Heart right ventricle (tissue), 16 donors: ENCODE measurements at regions not wholly inside any gene's neighbourhood (a gene's known extent, or its start where the extent isn't known, plus 50 kb on each side); places are given as distances from the start of the nearest gene placed in this dataset.

Experiments
- ATAC-seq, 8 donors: fragments of 200-7000 bp; cut with Tn5 transposase; one replicate each; pipeline ENCODE4 v1.9.1; 2020; ENCODE audit warnings: mild to moderate bottlenecking in 8 of 8, moderate library complexity in 8 of 8, moderate number of reproducible peaks in 1 of 8
- DNase-seq, 2 donors: peaks; one replicate each; pipeline ENCODE4 v3.0.0-alpha.2; 2020
- H3K27ac ChIP-seq, 10 donors: fragments of 200-600 bp; sonication (generic) in 2 of 10; one replicate each; pipeline versions ENCODE4 v1.5.0 to v1.8.0; 2020 to 2022; ENCODE audit warnings: mild to moderate bottlenecking in 3 of 10
- H3K27me3 ChIP-seq, 7 donors: fragments of 200-600 bp; one replicate each; pipeline ENCODE4 v1.8.0; 2021 to 2022; ENCODE audit warnings: mild to moderate bottlenecking in 2 of 7
- H3K36me3 ChIP-seq, 9 donors: fragments of 200-600 bp; sonication (generic) in 1 of 9; one replicate each; pipeline versions ENCODE4 v1.5.0 to v1.8.0; 2020 to 2022; ENCODE audit warnings: mild to moderate bottlenecking in 2 of 9
- H3K4me1 ChIP-seq, 9 donors: fragments of 200-600 bp; sonication (generic) in 1 of 9; one replicate each; pipeline versions ENCODE4 v1.5.0 to v1.8.0; 2020 to 2022; ENCODE audit warnings: mild to moderate bottlenecking in 4 of 9
- H3K4me3 ChIP-seq, 10 donors: fragments of 200-600 bp; sonication (generic) in 2 of 10; one replicate each; pipeline versions ENCODE4 v1.5.0 to v1.8.0; 2020 to 2022; ENCODE audit warnings: mild to moderate bottlenecking in 7 of 10, moderate library complexity in 2 of 10
- H3K9me3 ChIP-seq, 11 donors: fragments of 200-600 bp in 10 of 11; sonication (generic) in 2 of 11; one replicate each; pipeline versions ENCODE4 v1.5.0 to v1.8.0; 2013 to 2022; ENCODE audit warnings: mild to moderate bottlenecking in 2 of 11, control low read depth in 1 of 11, moderate library complexity in 1 of 11
- CTCF ChIP-seq, 9 donors: fragments of 200-600 bp; sonication (generic) in 2 of 9; IDR thresholded peaks; one replicate each; pipeline versions ENCODE4 v1.5.0 to v1.8.0; 2021 to 2022; ENCODE audit warnings: antibody characterized with exemption in 9 of 9, mild to moderate bottlenecking in 5 of 9, moderate library complexity in 1 of 9
- WGBS, 2 donors: extraction: QIAGEN DNeasy Blood & Tissue Kit; methylation state at CpG; one replicate each; pipeline ENCODE4 v1.1.7; 2013; ENCODE audit warnings: inconsistent platforms in 1 of 2; 5-methylcytosine and 5-hydroxymethylcytosine counted together
- intact Hi-C, 10 donors: fragments of 100-400 bp; cut with DNase I; formaldehyde crosslinking; loops; one replicate each; pipeline versions ENCODE4 v1.11.1 to v1.14.2; 2022
- donor health status: Arrhythmogenic right ventricular cardiomyopathy.
- donor health status: ischemic (EF 13 %, LVEDD 7.1; RV severe dilation, severe dysfunction).
- donor health status: healthy with polysubstance abuse.
- donor health status: DM: no; HTN: yes; CAD: no.
- donor health status: DM: no; HTN: no; CAD: no.
- donor health status: ischemic (EF 25% LVEDD 6.9; RV normal size, moderate dysfunction).
- donor health status: ischemic (EF 25% LVEDD 5.7; RV mildly dilated, moderate dysfunction).
- donor health status: healthy.
- donor health status: DM: yes; HTN: yes; CAD: no.
- donor health status: Ischemic cardiomyopathy.
- donor health status: ischemic (EF 35%, LVEDD 5.7; RV mildly dilated, moderate dysfunction).
- donor health status: nonischemic (EF 11% LVEDD 7.7; RV severe dilation, severe dysfunction).
- donor health status: DM: yes; HTN: yes; CAD: no.
- donor health status: PGD.
- donor health status: ischemic (EF 29% LVEDD 5.4; RV normal size, mild dysfunction).
- donor health status: nonischemic (EF 23%, LVEDD 6.1; RV moderate dilation, normal function).

- TF ChIP-seq CTCF (IDR thresholded peaks at IDR 0.05) = no peak
These were observed 636.4 kb downstream of the OTOL1 start for GRCh38 chr3:162132981-162133380.

DNA sequence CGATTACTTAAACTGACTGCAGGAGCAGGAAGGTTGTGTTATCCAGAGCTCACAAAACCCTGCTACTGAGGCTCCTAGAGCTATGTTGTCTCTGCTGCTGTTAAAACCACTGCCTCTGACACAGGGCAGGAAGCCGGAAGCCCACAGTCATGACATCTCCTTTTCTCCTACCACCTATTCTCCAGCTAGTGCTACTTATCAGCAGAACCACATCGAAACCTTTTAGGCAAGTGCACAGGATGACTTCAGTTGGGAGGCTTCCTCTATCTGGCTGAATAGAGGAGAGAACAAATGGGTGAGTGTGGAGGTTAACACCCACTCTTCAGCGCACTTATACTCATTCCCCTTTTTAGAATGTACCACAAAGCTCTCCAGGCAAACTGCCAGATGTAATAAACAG is 638.0 kb downstream of the OTOL1 start:
- intact Hi-C loops = no loop called here
- DNase-seq = no peak
- 57 to 59% methylated on average over 4 of the region's 4 CpGs for WGBS, 2 donors

More at GRCh38 chr3:162132981-162133380, 636.4 kb downstream of the OTOL1 start:
- Histone ChIP-seq H3K36me3 (no peaks in the 10 kb centered on the region), H3K27ac (no peak overlapping the region), H3K4me3 (no peak overlapping the region), H3K4me1 (peaks cover 0 to 3% (median 0%) of the 10 kb centered on the region in 9 donors), H3K9me3 (no peaks in the 10 kb centered on the region), H3K27me3 (no peaks in the 10 kb centered on the region)
- intact Hi-C loops = no loop called here
- no peak for DNase-seq
- ATAC-seq = no peak

GRCh38 chr3:162136136-162136535 is 639.5 kb downstream of the OTOL1 start:
- Histone ChIP-seq H3K27ac (peak overlapping the region in 2 of 10 donors; percentile 4 to 54), H3K4me1 (peaks cover 0 to 3% (median 0%) of the 10 kb centered on the region in 9 donors), H3K27me3 (no peaks in the 10 kb centered on the region), H3K9me3 (no peaks in the 10 kb centered on the region), H3K36me3 (no peaks in the 10 kb centered on the region), H3K4me3 (no peak overlapping the region)
- WGBS, 2 donors = 76 to 82% methylated on average over 2 of the region's 2 CpGs
- DNase-seq (peak in 1 of 2 donors; percentile 13), ATAC-seq (peak in 1 of 8 donors; percentile 65)
- intact Hi-C loops = loop anchor here in 1 of 10 donors (5.0 kb wide), 1 partner anchor 56 kb away; no protein-coding TSS in a partner anchor
- no peak for TF ChIP-seq CTCF (IDR thresholded peaks at IDR 0.05)

More for the DNA sequence above, 638.0 kb downstream of the OTOL1 start:
- Histone ChIP-seq H3K27me3 (no peaks in the 10 kb centered on the region), H3K4me3 (no peak overlapping the region), H3K36me3 (no peaks in the 10 kb centered on the region), H3K9me3 (no peaks in the 10 kb centered on the region), H3K4me1 (peaks cover 0 to 3% (median 0%) of the 10 kb centered on the region in 9 donors), H3K27ac (no peak overlapping the region)
- no peak for ATAC-seq
- no peak for TF ChIP-seq CTCF (IDR thresholded peaks at IDR 0.05)

DNA sequence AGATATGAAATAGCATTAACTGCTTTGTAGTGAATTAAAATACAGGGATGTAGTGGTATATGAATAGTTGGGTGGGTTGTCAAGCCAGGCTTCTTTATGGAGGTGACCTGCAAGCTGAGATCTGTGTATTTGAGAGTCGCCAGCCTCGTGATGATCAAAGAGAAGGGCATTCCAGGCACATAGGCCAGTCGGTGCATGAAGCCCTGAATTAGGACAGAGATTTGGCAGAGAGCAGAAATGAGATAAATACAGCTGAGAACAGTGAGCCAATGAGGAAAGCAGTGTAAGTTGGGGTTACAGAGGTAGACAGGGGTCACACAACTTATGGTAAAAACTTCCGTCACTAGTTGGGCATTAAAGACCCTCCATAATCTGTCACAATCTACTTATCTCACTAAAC is 641.9 kb downstream of the OTOL1 start:
- H3K4me3 ChIP-seq = no peak overlapping the region
- H3K27me3 ChIP-seq = no peaks in the 10 kb centered on the region
- peaks cover 0 to 3% (median 0%) of the 10 kb centered on the region in 9 donors for H3K4me1 ChIP-seq
- ATAC-seq = peak in 7 of 8 donors; percentile 49 to 98 (median 80)
- H3K9me3 ChIP-seq = no peaks in the 10 kb centered on the region
- no peak for TF ChIP-seq CTCF (IDR thresholded peaks at IDR 0.05)
- DNase-seq = peak in 1 of 2 donors; percentile 32
- intact Hi-C loops = loop anchor here in 1 of 10 donors (5.0 kb wide), 1 partner anchor 54 kb away; no protein-coding TSS in a partner anchor
- no peaks in the 10 kb centered on the region for H3K36me3 ChIP-seq
- peak overlapping the region in 5 of 10 donors; percentile 30 to 68 (median 62) for H3K27ac ChIP-seq
- WGBS, 2 donors = 43 to 44% methylated on average over 4 of the region's 4 CpGs
